Prostate gland (tissue), 2 donors: ENCODE measurements at regions not wholly inside any gene's neighbourhood (a gene's known extent, or its start where the extent isn't known, plus 50 kb on each side); places are given as distances from the start of the nearest gene placed in this dataset.

Experiments used
- CTCF ChIP-seq, 4 experiments: fragments of 200-600 bp in 2 of 4; fragments of 450-650 bp in 2 of 4; sonication (generic) in 2 of 4; IDR thresholded peaks; 1 replicate in 3 of 4; 2 replicates in 1 of 4; pipeline ENCODE4 v1.5.1; 2016 to 2019; ENCODE audit warnings: antibody characterized with exemption in 4 of 4, mild to moderate bottlenecking in 2 of 4, moderate library complexity in 2 of 4
- POLR2A ChIP-seq: fragments of 450-650 bp; IDR thresholded peaks from one replicate; pipeline ENCODE4 v1.6.1; 2016; ENCODE audit warnings: antibody characterized with exemption, mild to moderate bottlenecking
- POLR2AphosphoS5 ChIP-seq: sonication (generic); formaldehyde crosslinking; IDR thresholded peaks from one replicate; pipeline ENCODE4 v1.6.1; 2017; ENCODE audit warnings: antibody characterized with exemption

- no peak for TF ChIP-seq CTCF (IDR thresholded peaks at IDR 0.05)
- TF ChIP-seq POLR2A, result no peak
- no peak for TF ChIP-seq POLR2AphosphoS5
Measured at GRCh38 chr13:97554496-97554895, 120.5 kb downstream of the RAP2A start.
